Trophoblast cell (in vitro differentiated cells and primary cell): ENCODE measurements at regions not wholly inside any gene's neighbourhood (a gene's known extent, or its start where the extent isn't known, plus 50 kb on each side); places are given as distances from the start of the nearest gene placed in this dataset.

ENCODE experiments used
- DNase-seq, 2 donors: peaks; one replicate each; pipeline ENCODE4 v3.0.0-alpha.2; 2016
- H2AFZ ChIP-seq: 2 replicates; pipeline ENCODE4 v1.6.1; 2013; ENCODE audit warnings: low read length, moderate library complexity, mild to moderate bottlenecking; ENCODE audit not compliant: insufficient read depth, poor library complexity
- H2AK5ac ChIP-seq: 2 replicates; pipeline ENCODE4 v1.6.1; 2013; ENCODE audit warnings: mild to moderate bottlenecking, low read length
- H2BK120ac ChIP-seq: 2 replicates; pipeline ENCODE4 v1.6.1; 2013; ENCODE audit warnings: low read length, mild to moderate bottlenecking, moderate library complexity; ENCODE audit not compliant: insufficient read depth, poor library complexity
- H2BK12ac ChIP-seq: 2 replicates; pipeline ENCODE4 v1.6.1; 2013; ENCODE audit warnings: mild to moderate bottlenecking, low read length, moderate library complexity
- H2BK5ac ChIP-seq: 2 replicates; pipeline ENCODE4 v1.6.1; 2013; ENCODE audit warnings: low read length, low read depth, moderate library complexity, mild to moderate bottlenecking; ENCODE audit not compliant: poor library complexity
- H3K14ac ChIP-seq: 2 replicates; pipeline ENCODE4 v1.6.1; 2013; ENCODE audit warnings: mild to moderate bottlenecking, low read length
- H3K18ac ChIP-seq: 2 replicates; pipeline ENCODE4 v1.6.1; 2013; ENCODE audit warnings: mild to moderate bottlenecking, low read length
- H3K23ac ChIP-seq: 2 replicates; pipeline ENCODE4 v1.6.1; 2013; ENCODE audit warnings: low read length
- H3K27ac ChIP-seq: 2 replicates; pipeline ENCODE4 v1.5.1; 2013; ENCODE audit warnings: low read depth, mild to moderate bottlenecking, inconsistent platforms, low read length, moderate library complexity
- H3K27me3 ChIP-seq: 2 replicates; pipeline ENCODE4 v1.6.1; 2013; ENCODE audit warnings: inconsistent platforms, mild to moderate bottlenecking, low read length, moderate library complexity; ENCODE audit not compliant: insufficient read depth
- H3K36me3 ChIP-seq, 2 experiments: 1 replicate in 1 of 2; 2 replicates in 1 of 2; pipeline ENCODE4 v1.6.1; 2013; ENCODE audit warnings: low read length in 2 of 2, mild to moderate bottlenecking in 2 of 2, moderate library complexity in 1 of 2; ENCODE audit not compliant: insufficient read depth in 2 of 2, control insufficient read depth in 1 of 2
- H3K4ac ChIP-seq: 2 replicates; pipeline ENCODE4 v1.6.1; 2013; ENCODE audit warnings: low read depth, mild to moderate bottlenecking, low read length, moderate library complexity
- H3K4me1 ChIP-seq, 2 experiments: 1 replicate in 1 of 2; 2 replicates in 1 of 2; pipeline ENCODE4 v1.6.1; 2013; ENCODE audit warnings: low read length in 2 of 2, mild to moderate bottlenecking in 2 of 2, moderate library complexity in 1 of 2; ENCODE audit not compliant: insufficient read depth in 2 of 2, control insufficient read depth in 1 of 2
- H3K4me2 ChIP-seq: 2 replicates; pipeline ENCODE4 v1.6.1; 2013; ENCODE audit warnings: inconsistent platforms, mild to moderate bottlenecking, low read length, moderate library complexity
- H3K4me3 ChIP-seq: 2 replicates; pipeline ENCODE4 v1.5.1; 2013; ENCODE audit warnings: mild to moderate bottlenecking, low read depth, low read length, inconsistent platforms
- H3K79me1 ChIP-seq: one replicate; pipeline ENCODE4 v1.6.1; 2013; ENCODE audit warnings: low read length
- H3K79me2 ChIP-seq: 2 replicates; pipeline ENCODE4 v1.6.1; 2013; ENCODE audit warnings: low read length, mild to moderate bottlenecking; ENCODE audit not compliant: control insufficient read depth, insufficient read depth, poor library complexity
- H3K9ac ChIP-seq: 2 replicates; pipeline ENCODE4 v1.6.1; 2013; ENCODE audit warnings: mild to moderate bottlenecking, low read length
- H3K9me3 ChIP-seq: 2 replicates; pipeline ENCODE4 v1.6.1; 2013; ENCODE audit warnings: low read depth, mild to moderate bottlenecking, control low read depth, inconsistent platforms, low read length; ENCODE audit not compliant: insufficient read depth
- H4K12ac ChIP-seq: 2 replicates; pipeline ENCODE4 v1.6.1; 2013; ENCODE audit warnings: low read depth, mild to moderate bottlenecking, low read length, moderate library complexity
- H4K8ac ChIP-seq: 2 replicates; pipeline ENCODE4 v1.6.1; 2013; ENCODE audit warnings: low read depth, mild to moderate bottlenecking, low read length, moderate library complexity
- H4K91ac ChIP-seq: one replicate; pipeline ENCODE4 v1.6.1; 2013; ENCODE audit warnings: low read depth, mild to moderate bottlenecking, low read length, moderate library complexity
- WGBS: extraction: QIAGEN DNeasy Blood & Tissue Kit; methylation state at CpG from one replicate; pipeline ENCODE4 v1.1.7; 2013; ENCODE audit warnings: missing lambda C conversion rate; ENCODE audit not compliant: insufficient read length, insufficient coverage; ENCODE audit errors: extremely low coverage; 5-methylcytosine and 5-hydroxymethylcytosine counted together

- no peak overlapping the region for H3K18ac ChIP-seq
- H2BK120ac ChIP-seq: no peak overlapping the region
- H3K27ac ChIP-seq: no peak overlapping the region
- H3K9ac ChIP-seq: no peak overlapping the region
- no peak overlapping the region for H3K23ac ChIP-seq
- H3K9me3 ChIP-seq: no peaks in the 10 kb centered on the region
- H4K8ac ChIP-seq: no peak overlapping the region
- no peak overlapping the region for H2BK5ac ChIP-seq
- no peaks in the 10 kb centered on the region for H3K79me1 ChIP-seq
- no peaks in the 10 kb centered on the region for H3K27me3 ChIP-seq
- DNase-seq: no peak
- H2BK12ac ChIP-seq: no peak overlapping the region
- no CpG with 5 or more reads among the region's 8 CpGs for WGBS
- no peak overlapping the region for H4K91ac ChIP-seq
- H3K79me2 ChIP-seq: no peaks in the 10 kb centered on the region
- H2AFZ ChIP-seq: no peak overlapping the region
- H3K4me3 ChIP-seq: no peak overlapping the region
- peaks cover 0 to 7% of the 10 kb centered on the region in 2 experiments for H3K4me1 ChIP-seq
- no peak overlapping the region for H3K14ac ChIP-seq
- H3K4ac ChIP-seq: no peak overlapping the region
- no peaks in the 10 kb centered on the region for H3K36me3 ChIP-seq
- no peak overlapping the region for H3K4me2 ChIP-seq
- no peak overlapping the region for H2AK5ac ChIP-seq
- no peak overlapping the region for H4K12ac ChIP-seq
Observed at GRCh38 chr6:144661116-144661806, 376.1 kb downstream of the UTRN start.

GRCh38 chr6:144662812-144663365 is 377.8 kb downstream of the UTRN start:
- H3K4me3 ChIP-seq: no peak overlapping the region
- H3K14ac ChIP-seq: no peak overlapping the region
- no peak overlapping the region for H4K8ac ChIP-seq
- H4K91ac ChIP-seq: no peak overlapping the region
- H3K23ac ChIP-seq: no peak overlapping the region
- no peak overlapping the region for H3K9ac ChIP-seq
- H2BK120ac ChIP-seq: no peak overlapping the region
- DNase-seq: no peak
- H2BK12ac ChIP-seq: no peak overlapping the region
- H3K4me1 ChIP-seq: peaks cover 0 to 7% of the 10 kb centered on the region in 2 experiments
- H3K9me3 ChIP-seq: no peaks in the 10 kb centered on the region
- H3K4me2 ChIP-seq: no peak overlapping the region
- no peak overlapping the region for H3K27ac ChIP-seq
- no peaks in the 10 kb centered on the region for H3K79me2 ChIP-seq
- no peak overlapping the region for H2AK5ac ChIP-seq
- no peak overlapping the region for H3K18ac ChIP-seq
- no peaks in the 10 kb centered on the region for H3K36me3 ChIP-seq
- no peak overlapping the region for H2AFZ ChIP-seq
- no CpG with 5 or more reads among the region's 1 CpG for WGBS
- no peak overlapping the region for H2BK5ac ChIP-seq
- no peaks in the 10 kb centered on the region for H3K27me3 ChIP-seq
- no peak overlapping the region for H3K4ac ChIP-seq
- H4K12ac ChIP-seq: no peak overlapping the region
- no peaks in the 10 kb centered on the region for H3K79me1 ChIP-seq

GRCh38 chr6:144664281-144664680 is 379.1 kb downstream of the UTRN start:
- Histone ChIP-seq H2BK12ac (no peak overlapping the region), H4K91ac (no peak overlapping the region), H2AK5ac (no peak overlapping the region), H4K8ac (no peak overlapping the region), H3K23ac (no peak overlapping the region), H3K79me2 (no peaks in the 10 kb centered on the region), H3K4me2 (no peak overlapping the region), H2AFZ (no peak overlapping the region), H3K4ac (no peak overlapping the region), H3K14ac (no peak overlapping the region), H3K18ac (no peak overlapping the region), H3K27ac (no peak overlapping the region), H3K79me1 (no peaks in the 10 kb centered on the region), H3K4me1 (peaks cover 0 to 5% of the 10 kb centered on the region in 2 experiments), H3K36me3 (no peaks in the 10 kb centered on the region), H3K9ac (no peak overlapping the region), H2BK120ac (no peak overlapping the region), H3K9me3 (no peaks in the 10 kb centered on the region), H2BK5ac (no peak overlapping the region), H3K4me3 (no peak overlapping the region), H4K12ac (no peak overlapping the region), H3K27me3 (no peaks in the 10 kb centered on the region)
- no peak for DNase-seq
- no CpG with 5 or more reads among the region's 4 CpGs for WGBS

- no peak overlapping the region for H3K23ac ChIP-seq
- H2BK120ac ChIP-seq: no peak overlapping the region
- H4K91ac ChIP-seq: no peak overlapping the region
- H3K79me1 ChIP-seq: no peaks in the 10 kb centered on the region
- no peak overlapping the region for H3K4me3 ChIP-seq
- no peak overlapping the region for H3K18ac ChIP-seq
- WGBS: no CpG with 5 or more reads among the region's 1 CpG
- peaks cover 0 to 5% of the 10 kb centered on the region in 2 experiments for H3K4me1 ChIP-seq
- no peak overlapping the region for H4K12ac ChIP-seq
- H2AFZ ChIP-seq: no peak overlapping the region
- no peaks in the 10 kb centered on the region for H3K9me3 ChIP-seq
- no peak overlapping the region for H3K9ac ChIP-seq
- H2BK12ac ChIP-seq: no peak overlapping the region
- H3K27ac ChIP-seq: no peak overlapping the region
- H3K27me3 ChIP-seq: no peaks in the 10 kb centered on the region
- H3K36me3 ChIP-seq: no peaks in the 10 kb centered on the region
- no peak overlapping the region for H2AK5ac ChIP-seq
- H2BK5ac ChIP-seq: no peak overlapping the region
- H3K4me2 ChIP-seq: no peak overlapping the region
- no peaks in the 10 kb centered on the region for H3K79me2 ChIP-seq
- H3K14ac ChIP-seq: no peak overlapping the region
- H4K8ac ChIP-seq: no peak overlapping the region
- DNase-seq: no peak
- H3K4ac ChIP-seq: no peak overlapping the region
Observed at GRCh38 chr6:144664947-144665346, 379.8 kb downstream of the UTRN start.
